K562 (cell line): ENCODE measurements at regions not wholly inside any gene's neighbourhood (a gene's known extent, or its start where the extent isn't known, plus 50 kb on each side); places are given as distances from the start of the nearest gene placed in this dataset.

Source experiments
- ATAC-seq: fragments of 200-7000 bp; cut with Tn5 transposase; 3 replicates; pipeline ENCODE4 v1.9.1; 2020; ENCODE audit warnings: moderate library complexity
- BruUV-seq: library from RNA; stranded (reverse); fragments of 400-500 nt; replicated peaks from 2 replicates; lab custom pipeline; 2021; lab: Mats Ljungman, UMichigan
- CTCF ChIA-PET: fragments of 300-600 bp; formaldehyde crosslinking; extraction: SDS; loops from one replicate; lab custom pipeline; 2021; ENCODE audit warnings: low intra/inter-chr PET ratio; lab: Yijun Ruan, JAX
- POLR2A ChIA-PET: fragments of 300-600, 350-650 bp; sonication (Branson Sonifier 250); formaldehyde crosslinking; extraction: SDS; loops from one replicate; lab custom pipeline; 2021; ENCODE audit warnings: antibody characterized with exemption, inconsistent platforms; lab: Yijun Ruan, JAX
- DNase-seq, 4 experiments: peaks; one replicate each; pipeline versions ENCODE4 v3.0.0 to v3.0.0-alpha.2; 2011 to 2018; ENCODE audit warnings: low spot score in 3 of 4, mixed read lengths in 3 of 4; ENCODE audit errors: extremely low read depth in 1 of 4
- FAIRE-seq: peaks from 2 replicates; lab custom pipeline; 2011; peaks lifted over from hg19 to GRCh38; lab: Jason Lieb, UNC
- H2AFZ ChIP-seq: 2 replicates; pipeline ENCODE4 v1.6.0; 2011; ENCODE audit warnings: low read depth, low read length, control low read depth, inconsistent platforms
- H3K27ac ChIP-seq: fragments of 200-600 bp; 3 replicates; pipeline ENCODE4 v1.8.0; 2011; ENCODE audit warnings: low read depth, mild to moderate bottlenecking, control low read depth, inconsistent platforms, low read length, moderate library complexity, mixed read lengths; ENCODE audit errors: extremely low read depth
- H3K27me3 ChIP-seq, 2 experiments: fragments of 300-600 bp in 1 of 2; 2 replicates in 1 of 2; 3 replicates in 1 of 2; pipeline versions ENCODE4 v1.6.0 to v1.8.0; 2011; ENCODE audit warnings: inconsistent platforms in 2 of 2, low read length in 2 of 2, mild to moderate bottlenecking in 1 of 2, mixed read lengths in 1 of 2, moderate library complexity in 1 of 2; ENCODE audit not compliant: control insufficient read depth in 2 of 2, insufficient read depth in 2 of 2
- H3K36me3 ChIP-seq: fragments of 300-600 bp; 3 replicates; pipeline ENCODE4 v1.8.0; 2011; ENCODE audit warnings: mild to moderate bottlenecking, low read length, inconsistent platforms; ENCODE audit not compliant: control insufficient read depth, insufficient read depth
- H3K4me1 ChIP-seq, 2 experiments: fragments of 200-600 bp in 1 of 2; replicated peaks in 1 of 2; 2 replicates in 1 of 2; 3 replicates in 1 of 2; pipeline versions ENCODE4 v1.5.1 to v1.8.0; 2011; ENCODE audit warnings: inconsistent platforms in 2 of 2, low read length in 2 of 2, mild to moderate bottlenecking in 1 of 2, mixed read lengths in 1 of 2, moderate library complexity in 1 of 2; ENCODE audit not compliant: control insufficient read depth in 2 of 2, insufficient read depth in 2 of 2
- H3K4me2 ChIP-seq: 2 replicates; pipeline ENCODE4 v1.6.1; 2011; ENCODE audit warnings: low read length, control low read depth, inconsistent platforms, mixed read lengths; ENCODE audit not compliant: insufficient read depth
- H3K4me3 ChIP-seq: fragments of 200-600 bp; sonication (generic), shearing (Covaris generic); 2 replicates; pipeline ENCODE4 v1.5.1; 2016; ENCODE audit warnings: control low read depth, inconsistent platforms
- H3K79me2 ChIP-seq: fragments of 200-600 bp; 3 replicates; pipeline ENCODE4 v1.8.0; 2011; ENCODE audit warnings: low read length, inconsistent platforms; ENCODE audit not compliant: control insufficient read depth, insufficient read depth
- H3K9ac ChIP-seq, 2 experiments: 2 replicates each; pipeline versions ENCODE4 v1.6.0 to v1.6.1; 2011; ENCODE audit warnings: low read depth in 2 of 2, low read length in 2 of 2, control low read depth in 1 of 2, inconsistent platforms in 1 of 2, mild to moderate bottlenecking in 1 of 2, mixed read lengths in 1 of 2; ENCODE audit not compliant: insufficient read depth in 1 of 2
- H3K9me1 ChIP-seq: one replicate; pipeline ENCODE4 v1.6.0; 2011; ENCODE audit warnings: inconsistent platforms, mild to moderate bottlenecking, low read length, moderate library complexity; ENCODE audit not compliant: control insufficient read depth, insufficient read depth
- H3K9me3 ChIP-seq: replicated peaks from 2 replicates; pipeline ENCODE4 v1.5.1; 2011; ENCODE audit warnings: low read depth, low read length, inconsistent platforms; ENCODE audit not compliant: control insufficient read depth, insufficient read depth
- H4K20me1 ChIP-seq: replicated peaks from 2 replicates; pipeline ENCODE4 v1.6.1; 2011; ENCODE audit warnings: low read length, inconsistent platforms, mixed read lengths; ENCODE audit not compliant: control insufficient read depth, insufficient read depth
- ARNT ChIP-seq, 2 experiments: fragments of 450-650 bp; IDR thresholded peaks; 2 replicates each; pipeline ENCODE4 v1.6.1; 2016; ENCODE audit warnings: mild to moderate bottlenecking in 1 of 2
- C11orf30 ChIP-seq: fragments of 450-650 bp; IDR thresholded peaks from 2 replicates; pipeline ENCODE4 v1.6.1; 2016; ENCODE audit warnings: low read depth, mild to moderate bottlenecking
- CBFB ChIP-seq: sonication (generic); formaldehyde crosslinking; IDR thresholded peaks from 2 replicates; pipeline ENCODE4 v1.4.0; 2020; ENCODE audit warnings: mild to moderate bottlenecking, missing genetic modification reagents
- EHMT2 ChIP-seq: fragments of 450-650 bp; IDR thresholded peaks from 2 replicates; pipeline ENCODE4 v1.6.1; 2018; ENCODE audit warnings: antibody characterized with exemption
- HDAC6 ChIP-seq: IDR thresholded peaks from 2 replicates; pipeline ENCODE4 v1.6.1; 2012; ENCODE audit warnings: low read depth, mild to moderate bottlenecking, control low read depth, inconsistent platforms, low read length, moderate library complexity
- KDM1A ChIP-seq, 2 experiments: fragments of 450-650 bp; IDR thresholded peaks; 2 replicates each; pipeline ENCODE4 v1.6.1; 2016; ENCODE audit warnings: mild to moderate bottlenecking in 2 of 2
- MTA1 ChIP-seq: fragments of 450-650 bp; IDR thresholded peaks from 2 replicates; pipeline ENCODE4 v1.6.1; 2017; ENCODE audit warnings: borderline replicate concordance
- MTA3 ChIP-seq: fragments of 450-650 bp; formaldehyde crosslinking; IDR thresholded peaks from 2 replicates; pipeline ENCODE4 v1.6.1; 2017; ENCODE audit warnings: mild to moderate bottlenecking, borderline replicate concordance
- NFIX ChIP-seq: fragments of 250-450 bp; sonication (Bioruptor Pico); IDR thresholded peaks from 2 replicates; pipeline ENCODE4 v1.4.0; 2020; ENCODE audit warnings: low read depth, mild to moderate bottlenecking, moderate library complexity
- NUFIP1 ChIP-seq: fragments of 450-650 bp; IDR thresholded peaks from 2 replicates; pipeline ENCODE4 v1.6.1; 2018; ENCODE audit not compliant: partially characterized antibody
- SRSF1 ChIP-seq: fragments of 200-400 bp; formaldehyde crosslinking; IDR thresholded peaks from 2 replicates; pipeline ENCODE4 v1.6.1; 2017; ENCODE audit warnings: mild to moderate bottlenecking, low read depth, low read length, moderate library complexity
- SUPT5H ChIP-seq: fragments of 450-650 bp; IDR thresholded peaks from 2 replicates; pipeline ENCODE4 v1.6.1; 2016
- ZNF76 ChIP-seq: fragments of 250-450 bp; sonication (Bioruptor Pico); IDR thresholded peaks from 2 replicates; pipeline ENCODE4 v1.4.0; 2020; ENCODE audit warnings: mild to moderate bottlenecking, moderate library complexity, borderline replicate concordance
- WGBS: fragments of 100-300 bp; shearing (Covaris generic); methylation state at CpG from one replicate; pipeline ENCODE4 v1.1.6; 2016; ENCODE audit warnings: low coverage, mixed read lengths; ENCODE audit not compliant: insufficient coverage; ENCODE audit errors: missing lambda C conversion rate; 5-methylcytosine and 5-hydroxymethylcytosine counted together
- in situ Hi-C: fragments of 300-500 bp; cut with MboI; formaldehyde crosslinking; loops from 4 replicates; pipeline ENCODE4 v1.15.0; 2018; ENCODE audit warnings: inconsistent platforms, mixed read lengths
- intact Hi-C: fragments of 100-400 bp; cut with micrococcal nuclease; formaldehyde crosslinking; loops from 2 replicates; pipeline ENCODE4 v1.14.2; 2022
- TF ChIP-seq, protein P1 (sequence below): fragments of 200-800 bp; sonication (Bioruptor generic); IDR thresholded peaks from 2 replicates; pipeline ENCODE4 v1.6.1; 2017; ENCODE audit warnings: missing genetic modification characterization, missing compliant biosample characterization
- TF ChIP-seq, protein P2 (sequence below): fragments of 450-650 bp; formaldehyde crosslinking; IDR thresholded peaks from 2 replicates; pipeline ENCODE4 v1.4.0; 2020; ENCODE audit warnings: mild to moderate bottlenecking, mixed read lengths
- TF ChIP-seq, protein P3 (sequence below): fragments of 250-450 bp; sonication (Bioruptor Pico); IDR thresholded peaks from 2 replicates; pipeline ENCODE4 v1.6.1; 2021; ENCODE audit warnings: mild to moderate bottlenecking

DNA sequence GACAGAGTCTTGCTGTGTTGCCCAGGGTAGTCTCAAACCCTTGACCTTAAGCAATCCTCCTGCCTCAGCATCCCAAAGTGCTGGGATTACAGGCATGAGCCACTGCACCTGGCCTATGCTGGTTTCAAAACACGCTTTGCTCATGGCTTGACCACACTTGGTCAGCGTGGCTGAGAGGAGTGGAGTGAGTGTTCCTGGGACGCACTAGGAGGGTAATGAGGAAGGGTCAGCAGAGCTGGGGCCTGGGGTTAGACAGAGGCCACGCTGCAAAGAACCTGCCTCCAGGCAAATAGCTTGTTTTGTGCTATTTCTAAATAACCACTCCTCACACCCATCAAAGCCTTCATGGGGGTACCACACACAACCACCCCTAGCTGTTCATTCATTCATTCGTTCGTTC lies 77.9 kb upstream of the TOX2 start (continued):
- TF ChIP-seq CBFB (CRISPR knock-in tag) (no peak), NFIX (no peak), NUFIP1 (no peak)
- TF ChIP-seq, protein P1, sequence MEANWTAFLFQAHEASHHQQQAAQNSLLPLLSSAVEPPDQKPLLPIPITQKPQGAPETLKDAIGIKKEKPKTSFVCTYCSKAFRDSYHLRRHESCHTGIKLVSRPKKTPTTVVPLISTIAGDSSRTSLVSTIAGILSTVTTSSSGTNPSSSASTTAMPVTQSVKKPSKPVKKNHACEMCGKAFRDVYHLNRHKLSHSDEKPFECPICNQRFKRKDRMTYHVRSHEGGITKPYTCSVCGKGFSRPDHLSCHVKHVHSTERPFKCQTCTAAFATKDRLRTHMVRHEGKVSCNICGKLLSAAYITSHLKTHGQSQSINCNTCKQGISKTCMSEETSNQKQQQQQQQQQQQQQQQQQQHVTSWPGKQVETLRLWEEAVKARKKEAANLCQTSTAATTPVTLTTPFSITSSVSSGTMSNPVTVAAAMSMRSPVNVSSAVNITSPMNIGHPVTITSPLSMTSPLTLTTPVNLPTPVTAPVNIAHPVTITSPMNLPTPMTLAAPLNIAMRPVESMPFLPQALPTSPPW (CRISPR knock-in tag) = no peak

DNA sequence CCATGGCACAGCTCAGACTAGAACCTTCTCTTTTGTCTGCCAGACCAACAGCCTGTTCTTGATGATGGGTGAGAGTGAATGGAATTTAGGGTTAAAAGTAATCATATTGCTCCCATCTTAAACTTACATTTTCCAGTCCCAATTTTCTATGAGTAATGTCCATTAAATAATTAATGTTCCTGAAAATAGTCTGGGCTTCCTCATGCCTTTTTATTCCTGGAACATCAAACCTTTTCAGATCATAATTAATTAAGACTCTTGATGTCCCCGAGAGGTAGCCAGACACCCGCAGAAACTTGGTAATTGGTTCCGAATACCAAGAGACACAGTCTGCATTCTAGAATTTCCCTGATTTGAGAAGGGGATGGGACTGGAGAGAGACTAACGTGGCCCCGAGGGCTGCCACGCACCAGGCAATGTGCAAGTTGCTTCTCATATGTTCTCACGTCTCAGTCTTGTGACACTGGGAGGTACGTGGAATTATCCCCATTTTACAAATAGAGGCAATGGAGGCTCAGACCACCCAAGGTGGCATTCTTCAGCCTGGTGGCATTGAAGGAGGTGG lies 78.6 kb upstream of the TOX2 start:
- Histone ChIP-seq H3K9ac (no peak overlapping the region), H3K79me2 (no peaks in the 10 kb centered on the region), H3K4me3 (no peak overlapping the region), H3K4me1 (no peaks in the 10 kb centered on the region), H3K4me2 (no peak overlapping the region), H3K9me3 (no peaks in the 10 kb centered on the region), H3K9me1 (no peaks in the 10 kb centered on the region), H4K20me1 (no peaks in the 10 kb centered on the region), H3K36me3 (no peaks in the 10 kb centered on the region), H3K27ac (no peak overlapping the region), H3K27me3 (peaks cover 4 to 28% of the 10 kb centered on the region in 2 experiments), H2AFZ (no peak overlapping the region)
- DNase-seq (no peak), FAIRE-seq (no peak), ATAC-seq (no peak)
- 1% methylated on average over 8 of the region's 8 CpGs for WGBS
- ChIA-PET CTCF (no interaction called here), POLR2A (no interaction called here)
- intact Hi-C loops (no loop called here), in situ Hi-C loops (no loop called here)
- BruUV-seq = no TSS peak
- TF ChIP-seq, protein P2, sequence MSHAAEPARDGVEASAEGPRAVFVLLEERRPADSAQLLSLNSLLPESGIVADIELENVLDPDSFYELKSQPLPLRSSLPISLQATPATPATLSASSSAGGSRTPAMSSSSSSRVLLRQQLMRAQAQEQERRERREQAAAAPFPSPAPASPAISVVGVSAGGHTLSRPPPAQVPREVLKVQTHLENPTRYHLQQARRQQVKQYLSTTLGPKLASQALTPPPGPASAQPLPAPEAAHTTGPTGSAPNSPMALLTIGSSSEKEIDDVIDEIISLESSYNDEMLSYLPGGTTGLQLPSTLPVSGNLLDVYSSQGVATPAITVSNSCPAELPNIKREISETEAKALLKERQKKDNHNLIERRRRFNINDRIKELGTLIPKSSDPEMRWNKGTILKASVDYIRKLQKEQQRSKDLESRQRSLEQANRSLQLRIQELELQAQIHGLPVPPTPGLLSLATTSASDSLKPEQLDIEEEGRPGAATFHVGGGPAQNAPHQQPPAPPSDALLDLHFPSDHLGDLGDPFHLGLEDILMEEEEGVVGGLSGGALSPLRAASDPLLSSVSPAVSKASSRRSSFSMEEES (CRISPR knock-in tag) = no peak
- TF ChIP-seq CBFB (CRISPR knock-in tag) = no peak
- no peak for TF ChIP-seq EHMT2
- no peak for TF ChIP-seq SUPT5H
- TF ChIP-seq KDM1A (IDR thresholded peaks at IDR 0.05) = no peak
- no peak for TF ChIP-seq ARNT (IDR thresholded peaks at IDR 0.05)
- TF ChIP-seq HDAC6 = no peak
- TF ChIP-seq ZNF76 (CRISPR knock-in tag) = no peak
- TF ChIP-seq MTA1 = no peak
- no peak for TF ChIP-seq C11orf30
- no peak for TF ChIP-seq SRSF1
- TF ChIP-seq, protein P3, sequence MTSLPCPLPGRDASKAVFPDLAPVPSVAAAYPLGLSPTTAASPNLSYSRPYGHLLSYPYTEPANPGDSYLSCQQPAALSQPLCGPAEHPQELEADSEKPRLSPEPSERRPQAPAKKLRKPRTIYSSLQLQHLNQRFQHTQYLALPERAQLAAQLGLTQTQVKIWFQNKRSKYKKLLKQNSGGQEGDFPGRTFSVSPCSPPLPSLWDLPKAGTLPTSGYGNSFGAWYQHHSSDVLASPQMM (CRISPR knock-in tag) = no peak
- no peak for TF ChIP-seq MTA3
